H9 (cell line): ENCODE measurements at regions not wholly inside any gene's neighbourhood (a gene's known extent, or its start where the extent isn't known, plus 50 kb on each side); places are given as distances from the start of the nearest gene placed in this dataset.

Experiments
- DNase-seq: peaks from one replicate; pipeline ENCODE4 v3.0.0-alpha.2; 2017
- H2AFZ ChIP-seq: one replicate; pipeline ENCODE4 v1.6.1; 2013; ENCODE audit warnings: mild to moderate bottlenecking, low read length, control low read depth, moderate library complexity
- H2AK5ac ChIP-seq: 2 replicates; pipeline ENCODE4 v1.6.1; 2013; ENCODE audit warnings: low read length, control low read depth, mixed read lengths; ENCODE audit not compliant: insufficient read length
- H2BK120ac ChIP-seq: one replicate; pipeline ENCODE4 v1.6.1; 2013; ENCODE audit warnings: low read depth, mild to moderate bottlenecking, low read length, control low read depth, inconsistent platforms; ENCODE audit not compliant: poor library complexity, severe bottlenecking
- H2BK12ac ChIP-seq: 2 replicates; pipeline ENCODE4 v1.6.1; 2013; ENCODE audit warnings: low read length, control low read depth, mixed read lengths, low read depth; ENCODE audit not compliant: insufficient read length
- H2BK15ac ChIP-seq: 2 replicates; pipeline ENCODE4 v1.6.1; 2013; ENCODE audit warnings: low read depth, low read length, control low read depth
- H2BK20ac ChIP-seq: one replicate; pipeline ENCODE4 v1.6.1; 2013; ENCODE audit warnings: low read depth, mild to moderate bottlenecking, low read length, control low read depth, inconsistent platforms; ENCODE audit not compliant: poor library complexity, severe bottlenecking
- H2BK5ac ChIP-seq: 2 replicates; pipeline ENCODE4 v1.6.1; 2013; ENCODE audit warnings: low read length, control low read depth, mixed read lengths; ENCODE audit not compliant: insufficient read length
- H3K14ac ChIP-seq: 2 replicates; pipeline ENCODE4 v1.6.1; 2013; ENCODE audit warnings: low read length, control low read depth; ENCODE audit not compliant: insufficient read depth
- H3K18ac ChIP-seq: 2 replicates; pipeline ENCODE4 v1.6.1; 2013; ENCODE audit warnings: low read depth, mild to moderate bottlenecking, mixed read lengths, low read length, control low read depth; ENCODE audit not compliant: insufficient read length
- H3K23ac ChIP-seq: 2 replicates; pipeline ENCODE4 v1.6.1; 2013; ENCODE audit warnings: low read length, control low read depth, mixed read lengths, low read depth; ENCODE audit not compliant: insufficient read length
- H3K23me2 ChIP-seq: 2 replicates; pipeline ENCODE4 v1.6.1; 2013; ENCODE audit warnings: low read depth, mild to moderate bottlenecking, mixed read lengths, low read length, control low read depth; ENCODE audit not compliant: insufficient read length, poor library complexity, severe bottlenecking
- H3K27ac ChIP-seq: 2 replicates; pipeline ENCODE4 v1.5.1; 2013; ENCODE audit warnings: low read length, control low read depth, mixed read lengths, low read depth; ENCODE audit not compliant: insufficient read length
- H3K27me3 ChIP-seq: 2 replicates; pipeline ENCODE4 v1.6.1; 2013; ENCODE audit warnings: low read length, control low read depth, inconsistent platforms; ENCODE audit not compliant: insufficient read depth
- H3K4ac ChIP-seq: 2 replicates; pipeline ENCODE4 v1.6.1; 2013; ENCODE audit warnings: low read depth, mild to moderate bottlenecking, control low read depth, inconsistent platforms, low read length, moderate library complexity
- H3K4me1 ChIP-seq: 2 replicates; pipeline ENCODE4 v1.6.1; 2013; ENCODE audit warnings: low read length, control low read depth, inconsistent platforms; ENCODE audit not compliant: insufficient read depth
- H3K4me2 ChIP-seq: 2 replicates; pipeline ENCODE4 v1.6.1; 2013; ENCODE audit warnings: low read length, control low read depth, mixed read lengths; ENCODE audit not compliant: insufficient read length, insufficient read depth
- H3K56ac ChIP-seq: 2 replicates; pipeline ENCODE4 v1.6.1; 2013; ENCODE audit warnings: low read depth, mild to moderate bottlenecking, mixed read lengths, low read length, control low read depth; ENCODE audit not compliant: insufficient read length
- H3K79me1 ChIP-seq: 2 replicates; pipeline ENCODE4 v1.6.1; 2013; ENCODE audit warnings: low read depth, mild to moderate bottlenecking, moderate library complexity, low read length, control low read depth, inconsistent platforms; ENCODE audit not compliant: insufficient read depth, poor library complexity, severe bottlenecking
- H3K79me2 ChIP-seq: 2 replicates; pipeline ENCODE4 v1.6.1; 2013; ENCODE audit warnings: low read length, control low read depth, inconsistent platforms; ENCODE audit not compliant: insufficient read depth
- H3K9ac ChIP-seq: 2 replicates; pipeline ENCODE4 v1.6.1; 2013; ENCODE audit warnings: low read length, control low read depth, mixed read lengths; ENCODE audit not compliant: insufficient read length; ENCODE audit errors: extremely low read depth
- H3K9me3 ChIP-seq: one replicate; pipeline ENCODE4 v1.6.1; 2013; ENCODE audit warnings: low read depth, low read length, inconsistent platforms; ENCODE audit not compliant: control insufficient read depth
- H3T11ph ChIP-seq: one replicate; pipeline ENCODE4 v1.6.1; 2013; ENCODE audit warnings: mild to moderate bottlenecking, low read length, control low read depth, inconsistent platforms
- H4K20me1 ChIP-seq: one replicate; pipeline ENCODE4 v1.6.1; 2013; ENCODE audit not compliant: control insufficient read depth, insufficient read length, insufficient read depth
- H4K5ac ChIP-seq: 2 replicates; pipeline ENCODE4 v1.6.1; 2013; ENCODE audit warnings: low read depth, mild to moderate bottlenecking, mixed read lengths, low read length, control low read depth; ENCODE audit not compliant: insufficient read length
- H4K8ac ChIP-seq: replicated peaks from 2 replicates; pipeline ENCODE4 v1.6.1; 2013; ENCODE audit warnings: low read length, control low read depth, mixed read lengths, low read depth; ENCODE audit not compliant: insufficient read length
- H4K91ac ChIP-seq: 2 replicates; pipeline ENCODE4 v1.6.1; 2013; ENCODE audit warnings: low read depth, mild to moderate bottlenecking, moderate library complexity, mixed read lengths, low read length, control low read depth; ENCODE audit not compliant: insufficient read length
- H3K27ac Mint-ChIP-seq, 3 experiments: 2 replicates in 2 of 3; 3 replicates in 1 of 3; pipeline ENCODE4 v1.8.0; 2020 to 2021; ENCODE audit warnings: mixed read lengths in 3 of 3, mild to moderate bottlenecking in 1 of 3, moderate library complexity in 1 of 3
- H3K27me3 Mint-ChIP-seq: 2 replicates; pipeline ENCODE4 v1.8.0; 2021; ENCODE audit warnings: low read depth, mild to moderate bottlenecking, moderate library complexity, mixed read lengths
- H3K36me3 Mint-ChIP-seq, 3 experiments: 2 replicates in 2 of 3; 3 replicates in 1 of 3; pipeline ENCODE4 v1.8.0; 2020 to 2021; ENCODE audit warnings: low read depth in 3 of 3, mixed read lengths in 3 of 3; ENCODE audit not compliant: insufficient read depth in 1 of 3
- H3K4me1 Mint-ChIP-seq, 2 experiments: 2 replicates each; pipeline ENCODE4 v1.8.0; 2020; ENCODE audit warnings: mixed read lengths in 2 of 2
- H3K4me3 Mint-ChIP-seq, 2 experiments: 2 replicates in 1 of 2; 3 replicates in 1 of 2; pipeline ENCODE4 v1.8.0; 2020 to 2021; ENCODE audit warnings: mild to moderate bottlenecking in 2 of 2, mixed read lengths in 2 of 2, moderate library complexity in 1 of 2
- H3K9me3 Mint-ChIP-seq, 2 experiments: 2 replicates in 1 of 2; 3 replicates in 1 of 2; pipeline ENCODE4 v1.8.0; 2020; ENCODE audit warnings: mild to moderate bottlenecking in 2 of 2, mixed read lengths in 2 of 2, moderate library complexity in 1 of 2
- CTCF ChIP-seq: fragments of 200-600 bp; sonication (generic); conservative IDR thresholded peaks from 3 replicates; pipeline ENCODE4 v1.8.0; 2021; ENCODE audit warnings: antibody characterized with exemption, mild to moderate bottlenecking
- WGBS: extraction: QIAGEN DNeasy Blood & Tissue Kit; methylation state at CpG from one replicate; pipeline ENCODE4 v1.1.7; 2013; ENCODE audit warnings: missing lambda C conversion rate, low lambda C conversion rate, mixed read lengths; ENCODE audit not compliant: insufficient read length; ENCODE audit errors: extremely low coverage; 5-methylcytosine and 5-hydroxymethylcytosine counted together

- no peak for TF ChIP-seq CTCF
- Histone ChIP-seq H4K5ac (no peak overlapping the region), H3K4ac (no peak overlapping the region), H3K23ac (no peak overlapping the region), H3K4me1 (no peaks in the 10 kb centered on the region; the same call in 1 of the 2 replicates), H2AK5ac (no peak overlapping the region), H3K23me2 (no peaks in the 10 kb centered on the region), H3T11ph (no peak overlapping the region), H2BK12ac (no peak overlapping the region), H3K9me3 (no peaks in the 10 kb centered on the region), H2BK5ac (no peak overlapping the region), H2AFZ (no peak overlapping the region), H3K14ac (no peak overlapping the region), H2BK15ac (no peak overlapping the region), H4K91ac (no peak overlapping the region), H2BK120ac (no peak overlapping the region), H3K27me3 (no peaks in the 10 kb centered on the region), H3K18ac (no peak overlapping the region), H4K8ac (no peak overlapping the region), H3K79me1 (no peaks in the 10 kb centered on the region), H3K9ac (no peak overlapping the region), H3K27ac (no peak overlapping the region), H2BK20ac (no peak overlapping the region), H3K56ac (no peak overlapping the region), H4K20me1 (no peaks in the 10 kb centered on the region), H3K4me2 (no peak overlapping the region), H3K79me2 (no peaks in the 10 kb centered on the region)
- Mint-ChIP-seq H3K9me3 (peaks cover 0 to 4% of the 10 kb centered on the region in 2 experiments; a peak in 2 of 5 replicates), H3K36me3 (no peaks in the 10 kb centered on the region; a peak in 1 of 7 replicates), H3K4me3 (no peak overlapping the region), H3K27ac (peak overlapping the region in 1 of 3 experiments; percentile 59; a peak in 1 of 7 replicates), H3K27me3 (peaks cover 9% of the 10 kb centered on the region), H3K4me1 (peaks cover 20 to 21% of the 10 kb centered on the region in 2 experiments)
- no CpG with 5 or more reads among the region's 5 CpGs for WGBS
- no peak for DNase-seq
These were observed 635.4 kb upstream of the GOT2 start for GRCh38 chr16:59369523-59369922.
